ENCODE measurements at regions not wholly inside any gene's neighbourhood (a gene's known extent, or its start where the extent isn't known, plus 50 kb on each side); places are given as distances from the start of the nearest gene placed in this dataset.

DNA sequence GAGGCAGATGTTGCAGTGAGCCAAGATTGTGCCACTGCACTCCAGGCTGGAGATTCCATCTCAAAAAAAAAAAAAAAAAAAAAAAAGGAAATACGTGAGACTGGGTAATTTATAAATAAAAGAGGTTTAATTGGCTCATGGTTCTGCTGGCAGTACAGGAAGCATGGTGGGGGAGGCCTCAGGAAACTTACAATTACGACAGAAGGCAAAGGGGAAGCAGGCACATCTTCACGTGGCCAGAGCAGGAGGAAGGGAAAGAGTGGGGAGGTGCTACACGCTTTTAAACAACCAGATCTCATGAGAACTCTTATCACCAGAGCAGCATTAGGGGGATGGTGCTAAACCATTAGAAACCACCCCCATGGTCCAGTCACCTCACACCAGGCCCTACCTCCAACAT is 138.2 kb upstream of the IL12A start:
- TF ChIP-seq, protein P1, sequence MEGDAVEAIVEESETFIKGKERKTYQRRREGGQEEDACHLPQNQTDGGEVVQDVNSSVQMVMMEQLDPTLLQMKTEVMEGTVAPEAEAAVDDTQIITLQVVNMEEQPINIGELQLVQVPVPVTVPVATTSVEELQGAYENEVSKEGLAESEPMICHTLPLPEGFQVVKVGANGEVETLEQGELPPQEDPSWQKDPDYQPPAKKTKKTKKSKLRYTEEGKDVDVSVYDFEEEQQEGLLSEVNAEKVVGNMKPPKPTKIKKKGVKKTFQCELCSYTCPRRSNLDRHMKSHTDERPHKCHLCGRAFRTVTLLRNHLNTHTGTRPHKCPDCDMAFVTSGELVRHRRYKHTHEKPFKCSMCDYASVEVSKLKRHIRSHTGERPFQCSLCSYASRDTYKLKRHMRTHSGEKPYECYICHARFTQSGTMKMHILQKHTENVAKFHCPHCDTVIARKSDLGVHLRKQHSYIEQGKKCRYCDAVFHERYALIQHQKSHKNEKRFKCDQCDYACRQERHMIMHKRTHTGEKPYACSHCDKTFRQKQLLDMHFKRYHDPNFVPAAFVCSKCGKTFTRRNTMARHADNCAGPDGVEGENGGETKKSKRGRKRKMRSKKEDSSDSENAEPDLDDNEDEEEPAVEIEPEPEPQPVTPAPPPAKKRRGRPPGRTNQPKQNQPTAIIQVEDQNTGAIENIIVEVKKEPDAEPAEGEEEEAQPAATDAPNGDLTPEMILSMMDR (IDR thresholded peaks at IDR 0.05; ENCODE audit: low read length): no peak
- no peak for TF ChIP-seq EZH2 (optimal IDR thresholded peaks at IDR 0.05; ENCODE audit: low read depth, low read length)

All from MM.1S (cell line).